HepG2 (cell line): ENCODE measurements at regions not wholly inside any gene's neighbourhood (a gene's known extent, or its start where the extent isn't known, plus 50 kb on each side); places are given as distances from the start of the nearest gene placed in this dataset.

Experiments
- ATAC-seq: fragments of 200-7000 bp; cut with Tn5 transposase; 3 replicates; pipeline ENCODE4 v1.9.1; 2020; ENCODE audit warnings: mild to moderate bottlenecking, moderate library complexity
- BruUV-seq: library from RNA; stranded (reverse); fragments of 400-500 nt; replicated peaks from 2 replicates; lab custom pipeline; 2021; lab: Mats Ljungman, UMichigan
- CTCF ChIA-PET: fragments of 300-600 bp; formaldehyde crosslinking; extraction: SDS; loops from one replicate; lab custom pipeline; 2021; ENCODE audit warnings: low total read pairs, inconsistent platforms, low intra/inter-chr PET ratio; lab: Yijun Ruan, JAX
- POLR2A ChIA-PET: fragments of 350-600 bp; sonication (Branson Sonifier 250); formaldehyde crosslinking; loops from one replicate; lab custom pipeline; 2020; ENCODE audit warnings: antibody characterized with exemption, inconsistent platforms; lab: Yijun Ruan, JAX
- DNase-seq: peaks from one replicate; pipeline ENCODE4 v3.0.0-alpha.2; 2015; ENCODE audit warnings: low spot score
- FAIRE-seq: peaks from 3 replicates; lab custom pipeline; 2011; peaks lifted over from hg19 to GRCh38; lab: Jason Lieb, UNC
- H2AFZ ChIP-seq: one replicate; pipeline ENCODE4 v1.6.1; 2011; ENCODE audit warnings: low read length, inconsistent platforms
- H3K27ac ChIP-seq: fragments of 300-600 bp; 3 replicates; pipeline ENCODE4 v1.8.0; 2011; ENCODE audit warnings: mixed run types, mild to moderate bottlenecking, mixed read lengths, low read length, inconsistent platforms; ENCODE audit not compliant: insufficient read depth; ENCODE audit errors: extremely low read length
- H3K27me3 ChIP-seq, 2 experiments: fragments of 200-600 bp in 1 of 2; 2 replicates in 1 of 2; 3 replicates in 1 of 2; pipeline versions ENCODE4 v1.6.0 to v1.8.0; 2011; ENCODE audit warnings: low read length in 2 of 2, mild to moderate bottlenecking in 2 of 2, moderate library complexity in 2 of 2, inconsistent platforms in 1 of 2; ENCODE audit not compliant: insufficient read depth in 2 of 2, control insufficient read depth in 1 of 2
- H3K36me3 ChIP-seq, 2 experiments: fragments of 200-600 bp in 1 of 2; replicated peaks in 1 of 2; 2 replicates in 1 of 2; 3 replicates in 1 of 2; pipeline versions ENCODE4 v1.5.1 to v1.8.0; 2011; ENCODE audit warnings: low read length in 2 of 2, inconsistent platforms in 1 of 2; ENCODE audit not compliant: insufficient read depth in 2 of 2, control insufficient read depth in 1 of 2
- H3K4me1 ChIP-seq: 2 replicates; pipeline ENCODE4 v1.5.1; 2012; ENCODE audit warnings: low read length, inconsistent platforms; ENCODE audit not compliant: insufficient read depth
- H3K4me2 ChIP-seq: 2 replicates; pipeline ENCODE4 v1.6.0; 2011; ENCODE audit warnings: low read depth, low read length, inconsistent platforms
- H3K4me3 ChIP-seq, 3 experiments: fragments of 200-600 bp in 1 of 3; sonication (generic), shearing (Covaris generic) in 1 of 3; replicated peaks in 1 of 3; 2 replicates each; pipeline ENCODE4 v1.5.1; 2011 to 2016; ENCODE audit warnings: low read length in 3 of 3, inconsistent platforms in 2 of 3, low read depth in 2 of 3, mild to moderate bottlenecking in 2 of 3, control low read depth in 1 of 3, mixed read lengths in 1 of 3; ENCODE audit not compliant: insufficient read depth in 1 of 3
- H3K79me2 ChIP-seq: one replicate; pipeline ENCODE4 v1.6.1; 2011; ENCODE audit warnings: low read length, inconsistent platforms; ENCODE audit not compliant: insufficient read depth
- H3K9ac ChIP-seq: 2 replicates; pipeline ENCODE4 v1.6.0; 2011; ENCODE audit warnings: mild to moderate bottlenecking, low read depth, low read length, inconsistent platforms; ENCODE audit not compliant: insufficient read depth
- H3K9me3 ChIP-seq: 2 replicates; pipeline ENCODE4 v1.5.1; 2012; ENCODE audit warnings: mild to moderate bottlenecking, low read length
- H4K20me1 ChIP-seq: 2 replicates; pipeline ENCODE4 v1.6.0; 2011; ENCODE audit warnings: inconsistent platforms, mild to moderate bottlenecking, low read length, moderate library complexity; ENCODE audit not compliant: insufficient read depth
- EEA1 ChIP-seq: sonication (generic); formaldehyde crosslinking; IDR thresholded peaks from 2 replicates; pipeline ENCODE4 v1.5.1; 2020; ENCODE audit warnings: mild to moderate bottlenecking, missing genetic modification reagents, borderline replicate concordance
- FOXK2 ChIP-seq: fragments of 450-650 bp; IDR thresholded peaks from 2 replicates; pipeline ENCODE4 v1.6.1; 2016
- KDM1A ChIP-seq: IDR thresholded peaks from 2 replicates; pipeline ENCODE4 v1.6.1; 2016; ENCODE audit warnings: missing compliant biosample characterization
- MEIS2 ChIP-seq: sonication (generic); formaldehyde crosslinking; IDR thresholded peaks from 2 replicates; pipeline ENCODE4 v1.9.0; 2021; ENCODE audit warnings: mild to moderate bottlenecking, missing genetic modification reagents
- ONECUT2 ChIP-seq: sonication (generic); formaldehyde crosslinking; IDR thresholded peaks from 2 replicates; pipeline ENCODE4 v1.4.0; 2020; ENCODE audit warnings: missing genetic modification reagents
- RARG ChIP-seq: sonication (generic); formaldehyde crosslinking; IDR thresholded peaks from 2 replicates; pipeline ENCODE4 v1.4.0; 2020; ENCODE audit warnings: low read depth, mild to moderate bottlenecking, missing genetic modification reagents
- ZBTB42 ChIP-seq: sonication (generic); formaldehyde crosslinking; IDR thresholded peaks from 2 replicates; pipeline ENCODE4 v1.5.0; 2020; ENCODE audit warnings: mild to moderate bottlenecking, missing genetic modification reagents
- ZFP41 ChIP-seq: sonication (generic); formaldehyde crosslinking; IDR thresholded peaks from 2 replicates; pipeline ENCODE4 v1.4.0; 2020; ENCODE audit warnings: mild to moderate bottlenecking, missing genetic modification reagents, borderline replicate concordance
- ZHX1 ChIP-seq: sonication (generic); formaldehyde crosslinking; IDR thresholded peaks from 2 replicates; pipeline ENCODE4 v1.8.1; 2022; ENCODE audit warnings: low read depth, mild to moderate bottlenecking, missing genetic modification reagents
- ZNF121 ChIP-seq: sonication (generic); formaldehyde crosslinking; IDR thresholded peaks from 2 replicates; pipeline ENCODE4 v1.5.0; 2020; ENCODE audit warnings: mild to moderate bottlenecking, missing genetic modification reagents
- ZNF275 ChIP-seq: sonication (generic); formaldehyde crosslinking; IDR thresholded peaks from 2 replicates; pipeline ENCODE4 v1.8.0; 2022; ENCODE audit warnings: missing genetic modification reagents, mild to moderate bottlenecking, inconsistent platforms, borderline replicate concordance
- ZNF432 ChIP-seq: sonication (generic); formaldehyde crosslinking; IDR thresholded peaks from 2 replicates; pipeline ENCODE4 v1.5.0; 2020; ENCODE audit warnings: missing genetic modification reagents, mild to moderate bottlenecking, borderline replicate concordance
- ZNF710 ChIP-seq: sonication (generic); formaldehyde crosslinking; IDR thresholded peaks from 2 replicates; pipeline ENCODE4 v1.5.0; 2020; ENCODE audit warnings: mild to moderate bottlenecking, missing genetic modification reagents, borderline replicate concordance
- WGBS: methylation state at CpG from one replicate; pipeline ENCODE4 v1.1.6; 2017; ENCODE audit warnings: low lambda C conversion rate; 5-methylcytosine and 5-hydroxymethylcytosine counted together
- in situ Hi-C: cut with HindIII; loops from 2 replicates; pipeline ENCODE4 v1.10.0; 2017; ENCODE audit warnings: low pct_unique_long_range_greater_than_20kb; ENCODE audit not compliant: extremely low pct_ligation_motif_present
- intact Hi-C: fragments of 100-400 bp; cut with micrococcal nuclease; formaldehyde crosslinking; loops from one replicate; pipeline ENCODE4 v1.10.0; 2022; ENCODE audit not compliant: unreplicated experiment

- Histone ChIP-seq H3K4me1 (no peaks in the 10 kb centered on the region), H4K20me1 (no peaks in the 10 kb centered on the region), H3K4me3 (no peak overlapping the region), H3K9me3 (peaks cover 11% of the 10 kb centered on the region), H3K79me2 (no peaks in the 10 kb centered on the region), H2AFZ (no peak overlapping the region), H3K36me3 (no peaks in the 10 kb centered on the region), H3K27me3 (peaks cover 0 to 18% of the 10 kb centered on the region in 2 experiments; a peak in 3 of 5 replicates), H3K9ac (no peak overlapping the region), H3K27ac (no peak overlapping the region), H3K4me2 (no peak overlapping the region)
- DNase-seq (no peak), ATAC-seq (no peak), FAIRE-seq (no peak)
- WGBS = 29% methylated on average over 4 of the region's 4 CpGs
- POLR2A ChIA-PET = no interaction called here
- in situ Hi-C loops = no loop called here
- CTCF ChIA-PET = no interaction called here
- BruUV-seq = no TSS peak
- intact Hi-C loops = no loop called here
- TF ChIP-seq ZNF275 (no peak), ZNF121 (no peak)
Observed at GRCh38 chr20:24762791-24763350, 186.2 kb upstream of the CST7 start.

- DNase-seq = no peak
- no peaks in the 10 kb centered on the region for H3K4me1 ChIP-seq
- H3K4me2 ChIP-seq = no peak overlapping the region
- POLR2A ChIA-PET = no interaction called here
- in situ Hi-C loops = no loop called here
- no peak overlapping the region for H3K27ac ChIP-seq
- CTCF ChIA-PET = no interaction called here
- 33% methylated on average over 26 of the region's 26 CpGs for WGBS
- intact Hi-C loops = no loop called here
- no peaks in the 10 kb centered on the region for H4K20me1 ChIP-seq
- no TSS peak for BruUV-seq
- H3K27me3 ChIP-seq = peaks cover 0 to 18% of the 10 kb centered on the region in 2 experiments; a peak in 3 of 5 replicates
- H2AFZ ChIP-seq = no peak overlapping the region
- no peak for ATAC-seq
- H3K9me3 ChIP-seq = peaks cover 11% of the 10 kb centered on the region
- H3K9ac ChIP-seq = no peak overlapping the region
- no peak overlapping the region for H3K4me3 ChIP-seq
- H3K79me2 ChIP-seq = no peaks in the 10 kb centered on the region
- H3K36me3 ChIP-seq = no peaks in the 10 kb centered on the region
- FAIRE-seq = no peak
- TF ChIP-seq EEA1 (CRISPR knock-in tag) (no peak), RARG (CRISPR knock-in tag) (no peak), ZNF710 (CRISPR knock-in tag) (no peak), ZHX1 (no peak), FOXK2 (no peak), ZFP41 (no peak), MEIS2 (CRISPR knock-in tag) (no peak), ZNF432 (CRISPR knock-in tag) (no peak), ONECUT2 (CRISPR knock-in tag) (no peak), KDM1A (CRISPR knock-in tag) (no peak), ZBTB42 (CRISPR knock-in tag) (no peak)
Observed at GRCh38 chr20:24763386-24764026, 185.6 kb upstream of the CST7 start.
